HG02885 (cell line): ENCODE measurements at regions not wholly inside any gene's neighbourhood (a gene's known extent, or its start where the extent isn't known, plus 50 kb on each side); places are given as distances from the start of the nearest gene placed in this dataset.
"Not testable (repeated sequence)": the region's sequence is repeated elsewhere in the genome, so short reads cannot be mapped to it uniquely, and the experiment has no call there.

Source experiments
- ATAC-seq: cut with Tn5 transposase; IDR thresholded peaks from one replicate; pipeline ENCODE4 v1.9.1; 2021; ENCODE audit warnings: mild to moderate bottlenecking; ENCODE audit not compliant: unreplicated experiment, poor library complexity

DNA sequence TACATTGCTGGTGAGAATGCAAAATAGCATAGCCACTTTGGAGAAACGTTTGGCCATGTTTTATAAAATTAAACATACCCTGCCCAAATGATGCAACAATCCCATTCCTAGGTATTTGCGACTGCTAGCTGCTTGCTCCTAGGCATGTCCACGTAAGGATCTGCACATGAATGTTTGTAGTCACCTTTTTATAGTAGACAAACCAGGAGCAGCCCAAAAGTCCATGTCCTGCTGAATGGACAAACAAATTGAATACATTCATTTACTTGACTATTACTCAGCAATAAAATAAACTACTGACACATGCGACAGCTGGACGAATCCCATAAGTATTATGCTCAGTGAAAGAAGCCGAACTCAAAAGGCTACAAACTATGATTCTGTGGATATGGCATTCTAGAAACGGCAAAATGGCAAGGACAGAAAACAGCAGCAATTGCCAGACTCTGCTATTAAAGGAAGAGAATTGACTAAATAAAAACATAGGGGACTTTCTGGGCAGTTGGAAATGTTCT lies 161.9 kb upstream of the GALNT2 start:
- ATAC-seq: no peak

DNA sequence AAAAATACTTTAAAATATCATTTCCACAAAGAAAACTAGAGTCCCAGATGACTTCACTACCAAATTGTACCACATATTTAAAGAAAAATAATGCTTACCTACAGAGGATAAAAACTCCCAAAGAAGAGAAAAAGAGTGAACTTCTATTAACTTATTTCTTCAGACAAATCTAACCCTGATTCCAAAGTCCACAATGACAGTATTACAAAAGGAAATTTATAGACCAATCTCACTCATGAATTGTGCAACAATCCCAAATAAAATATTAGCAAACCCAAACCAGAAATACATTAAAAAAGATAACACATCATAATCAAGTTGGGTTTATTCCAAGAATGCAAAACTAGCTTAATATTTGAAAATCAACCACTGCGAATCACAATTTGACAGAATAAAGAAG lies 161.4 kb upstream of the GALNT2 start:
- ATAC-seq: no peak

DNA sequence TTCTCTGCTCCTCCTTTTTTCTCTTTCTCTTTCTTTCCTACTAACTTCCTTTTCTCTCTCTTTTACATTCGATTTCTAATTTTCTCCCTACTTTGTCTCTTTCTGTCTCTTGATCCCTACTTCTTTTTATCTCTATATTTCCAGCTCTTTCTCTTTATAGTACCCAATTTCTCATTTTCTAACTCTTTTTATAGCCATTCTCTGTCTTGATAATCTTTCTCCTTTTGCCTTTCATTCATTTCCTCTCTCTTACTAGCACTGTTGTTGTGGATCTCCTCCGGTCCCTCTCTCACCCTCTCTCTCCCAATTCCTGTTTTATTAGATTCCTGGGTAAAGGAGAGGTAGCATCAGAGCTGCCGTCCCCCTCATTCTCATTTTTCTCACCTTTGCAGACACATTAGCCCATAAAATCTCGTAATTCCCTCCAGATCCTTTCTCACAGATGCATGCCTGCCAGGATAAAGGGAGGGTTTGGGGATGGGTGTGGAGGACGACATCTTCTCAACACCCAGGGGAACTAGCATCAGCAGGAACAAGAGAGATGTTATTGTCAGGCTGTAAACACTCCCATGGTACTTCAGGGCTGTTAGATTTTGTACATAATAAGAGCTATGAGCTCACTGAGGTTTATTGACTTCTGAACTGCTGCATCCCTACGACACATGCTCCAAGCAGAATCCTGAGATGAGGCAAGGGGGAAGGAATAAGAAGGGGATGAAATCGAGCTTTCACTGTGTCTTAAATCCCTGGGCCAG lies 159.0 kb upstream of the GALNT2 start:
- no peak for ATAC-seq

GRCh38 chr1:229908689-229909088 lies 158.3 kb upstream of the GALNT2 start:
- no peak for ATAC-seq

GRCh38 chr1:229913489-229913888 lies 153.5 kb upstream of the GALNT2 start:
- ATAC-seq: no peak

- ATAC-seq: not testable (repeated sequence)
Observed at GRCh38 chr1:229919488-229919887, 147.6 kb upstream of the GALNT2 start.

GRCh38 chr1:229920683-229921082 lies 146.4 kb upstream of the GALNT2 start:
- ATAC-seq: no peak

DNA sequence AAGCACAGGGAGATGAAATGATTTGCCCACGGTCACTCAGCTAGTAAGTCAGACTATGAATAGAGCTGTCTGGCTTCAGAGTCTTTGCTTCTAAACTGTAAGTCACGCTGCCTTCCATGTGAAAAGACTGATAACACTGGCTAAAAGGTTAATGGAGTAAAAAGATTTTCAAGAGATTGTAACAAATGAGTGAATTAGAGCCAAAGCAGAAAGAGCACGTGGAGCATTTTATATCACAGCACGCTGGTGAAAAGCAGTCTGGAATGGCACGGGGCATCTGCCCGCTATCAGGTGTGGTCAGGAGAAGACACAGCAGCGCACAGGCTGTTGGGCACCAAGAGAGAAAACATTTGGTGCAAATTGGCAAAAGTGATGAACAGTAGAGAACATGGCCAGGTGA lies 144.8 kb upstream of the GALNT2 start:
- no peak for ATAC-seq

DNA sequence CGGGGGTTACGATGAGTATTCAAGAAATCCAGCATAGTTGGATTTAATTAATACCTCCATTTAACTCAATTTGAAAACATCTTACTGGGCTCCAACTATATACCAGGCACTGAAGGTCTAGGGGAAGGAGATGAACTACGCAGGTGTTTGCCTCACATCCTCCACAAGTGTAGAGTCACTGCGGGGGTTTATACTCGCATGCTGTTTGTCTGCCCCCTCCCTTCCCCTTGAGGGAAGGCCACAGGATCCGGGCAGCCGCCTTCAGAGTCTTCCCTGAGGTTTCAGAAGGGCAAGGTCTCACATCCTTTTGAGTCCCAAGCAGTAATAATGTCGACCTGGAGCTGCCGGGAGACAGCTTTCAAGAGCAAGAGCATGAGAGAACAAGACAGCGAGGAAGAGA lies 142.4 kb upstream of the GALNT2 start:
- ATAC-seq: no peak

- no peak for ATAC-seq
Observed at GRCh38 chr1:229928767-229929166, 138.3 kb upstream of the GALNT2 start.

DNA sequence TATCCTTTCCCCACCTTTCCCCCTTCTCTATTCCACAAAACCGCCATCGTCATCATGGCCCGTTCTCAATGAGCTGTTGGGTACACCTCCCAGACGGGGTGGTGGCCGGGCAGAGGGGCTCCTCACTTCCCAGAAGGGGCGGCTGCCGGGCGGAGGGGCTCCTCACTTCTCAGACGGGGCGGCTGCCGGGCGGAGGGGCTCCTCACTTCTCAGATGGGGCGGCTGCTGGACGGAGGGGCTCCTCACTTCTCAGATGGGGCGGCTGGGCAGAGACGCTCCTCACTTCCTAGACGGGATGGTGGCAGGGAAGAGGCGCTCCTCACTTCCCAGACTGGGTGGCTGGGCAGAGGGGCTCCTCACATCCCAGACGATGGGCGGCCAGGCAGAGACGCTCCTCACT lies 135.3 kb upstream of the GALNT2 start:
- ATAC-seq: not testable (repeated sequence)

DNA sequence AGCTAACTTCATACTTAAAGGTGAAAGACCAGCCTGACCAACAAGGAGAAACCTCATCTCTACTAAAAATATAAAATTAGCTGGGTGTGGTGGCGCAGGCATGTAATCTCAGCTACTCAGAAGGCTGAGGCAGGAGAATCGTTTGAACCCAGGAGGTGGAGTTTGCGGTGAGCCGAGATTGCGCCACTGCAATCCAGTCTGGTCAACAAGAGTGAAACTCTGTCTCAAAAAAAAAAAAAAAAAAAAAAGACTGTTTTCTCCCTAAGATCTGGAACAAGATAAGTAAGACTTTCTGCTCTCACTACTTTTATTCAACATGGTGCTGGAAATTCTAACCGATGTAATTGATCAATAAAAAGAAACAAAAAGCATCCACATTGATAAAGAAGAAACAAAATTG lies 131.9 kb upstream of the GALNT2 start:
- ATAC-seq: not testable (repeated sequence)

- ATAC-seq: no peak
Observed at GRCh38 chr1:229938551-229938950, 128.5 kb upstream of the GALNT2 start.

GRCh38 chr1:229940684-229941083 lies 126.4 kb upstream of the GALNT2 start:
- ATAC-seq: no peak

DNA sequence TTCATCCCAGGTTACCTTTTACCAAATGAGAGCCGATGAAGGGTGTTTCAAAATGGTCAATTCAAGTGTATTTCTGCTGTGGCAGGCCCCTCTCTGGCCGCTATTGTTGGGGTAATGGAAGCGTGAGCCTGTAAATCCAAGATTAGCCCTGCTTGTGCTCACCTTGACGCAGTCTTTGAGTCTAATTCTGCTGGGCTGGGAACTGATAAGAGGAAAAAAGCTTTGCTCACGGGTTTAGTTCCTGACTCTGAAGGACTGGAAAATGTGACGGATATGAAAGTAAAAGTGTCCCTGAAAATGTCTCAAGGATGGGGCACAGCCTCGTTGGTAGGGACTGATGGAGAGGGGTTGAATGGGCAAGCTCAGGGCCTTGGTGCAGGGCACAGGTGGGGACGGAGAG lies 125.9 kb upstream of the GALNT2 start:
- ATAC-seq: no peak

DNA sequence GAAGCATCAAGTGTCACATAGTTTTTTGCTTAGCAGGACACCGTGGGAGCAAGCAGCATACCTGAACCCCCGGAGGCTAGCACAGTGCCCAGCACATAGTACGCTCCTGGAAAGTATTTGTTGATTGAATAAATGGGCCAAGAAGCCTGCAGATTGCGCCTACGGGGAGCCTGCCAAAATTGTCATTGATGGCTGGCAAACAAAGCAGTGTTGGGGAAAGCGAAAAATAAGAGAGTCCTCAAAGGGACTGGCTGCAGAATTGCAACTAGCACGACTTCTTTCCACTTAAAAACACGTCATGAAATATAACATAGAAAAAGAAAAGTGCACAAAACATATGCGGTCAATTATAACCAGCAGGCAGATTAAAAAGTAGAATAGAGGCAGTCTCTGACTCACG lies 125.2 kb upstream of the GALNT2 start:
- no peak for ATAC-seq

- no peak for ATAC-seq
Observed at GRCh38 chr1:229942501-229942900, 124.5 kb upstream of the GALNT2 start.

- no peak for ATAC-seq
Observed at GRCh38 chr1:229943148-229943714, 123.8 kb upstream of the GALNT2 start.

DNA sequence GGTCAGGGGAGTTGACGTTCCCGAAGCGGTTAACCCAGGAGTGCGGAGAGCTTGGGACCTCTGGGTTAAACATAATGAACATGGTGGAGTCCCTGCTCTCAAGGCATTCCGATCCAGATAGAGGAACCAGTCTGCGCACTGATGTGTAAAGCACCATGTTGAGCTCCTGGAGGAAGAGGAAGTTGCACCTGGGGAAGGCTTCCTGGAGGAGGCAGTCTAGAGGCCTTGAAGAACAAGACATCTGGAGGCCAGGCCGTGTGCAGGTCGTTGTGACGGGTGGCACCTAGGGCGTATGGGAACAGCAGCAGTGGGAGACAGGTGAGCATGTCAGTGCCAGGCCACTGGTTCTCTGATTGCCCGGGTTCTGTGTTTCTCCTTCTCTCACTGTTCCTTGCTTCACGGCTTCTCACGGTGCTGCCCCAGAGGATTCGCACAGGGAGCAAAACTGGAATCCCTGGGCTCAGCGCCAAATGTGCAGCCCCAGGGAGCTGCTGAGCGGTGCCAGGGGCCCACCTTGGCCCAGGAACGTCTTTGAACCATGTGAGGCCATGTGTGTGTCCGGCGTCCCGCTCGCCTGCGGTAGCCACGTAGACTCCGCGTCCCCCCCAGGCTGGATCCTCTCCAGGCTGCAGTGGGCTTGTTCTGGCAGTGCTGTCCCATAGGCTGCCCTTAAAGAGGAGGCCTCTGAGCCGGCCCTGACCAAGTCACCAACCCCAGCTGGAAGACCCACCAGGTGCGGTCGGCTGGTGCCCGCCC lies 122.9 kb upstream of the GALNT2 start:
- no peak for ATAC-seq

- ATAC-seq: no peak
Observed at GRCh38 chr1:229945795-229946194, 121.2 kb upstream of the GALNT2 start.

DNA sequence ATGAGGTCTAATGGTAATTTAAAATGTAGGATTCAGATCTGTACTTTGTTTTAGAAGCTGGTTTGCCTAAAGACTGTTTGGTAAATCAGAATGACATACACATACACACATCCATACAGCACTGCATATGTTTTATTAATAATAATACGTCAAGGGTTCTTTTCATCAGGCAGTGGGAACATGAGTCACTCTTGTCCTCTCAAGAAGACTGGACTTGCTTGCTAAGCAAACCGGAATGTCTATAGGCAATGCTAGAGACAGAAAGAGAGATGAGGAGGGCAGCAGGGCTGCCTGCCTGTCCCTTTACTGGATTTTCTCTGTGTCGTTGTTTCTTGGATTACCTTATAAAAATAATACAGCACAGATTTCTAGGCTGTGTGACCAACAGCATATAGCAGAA lies 119.1 kb upstream of the GALNT2 start:
- no peak for ATAC-seq
